Endothelial cell (in vitro differentiated cells): ENCODE measurements at regions not wholly inside any gene's neighbourhood (a gene's known extent, or its start where the extent isn't known, plus 50 kb on each side); places are given as distances from the start of the nearest gene placed in this dataset.

Experiments
- DNase-seq: peaks from one replicate; pipeline ENCODE4 v3.0.0; 2021; ENCODE audit warnings: low spot score
- H3K27ac Mint-ChIP-seq: one replicate; pipeline ENCODE4 v1.8.0; 2021; ENCODE audit warnings: mixed read lengths, inconsistent platforms; ENCODE audit not compliant: unreplicated experiment
- H3K27me3 Mint-ChIP-seq: one replicate; pipeline ENCODE4 v1.8.0; 2021; ENCODE audit warnings: mild to moderate bottlenecking, moderate library complexity, mixed read lengths, inconsistent platforms; ENCODE audit not compliant: unreplicated experiment
- H3K36me3 Mint-ChIP-seq: one replicate; pipeline ENCODE4 v1.8.0; 2021; ENCODE audit warnings: mild to moderate bottlenecking, low read depth, mixed read lengths, inconsistent platforms; ENCODE audit not compliant: unreplicated experiment
- H3K4me1 Mint-ChIP-seq: one replicate; pipeline ENCODE4 v1.8.0; 2021; ENCODE audit warnings: mild to moderate bottlenecking, mixed read lengths, inconsistent platforms; ENCODE audit not compliant: unreplicated experiment
- H3K4me3 Mint-ChIP-seq: one replicate; pipeline ENCODE4 v1.8.0; 2021; ENCODE audit warnings: mild to moderate bottlenecking, mixed read lengths, inconsistent platforms; ENCODE audit not compliant: unreplicated experiment
- H3K9me3 Mint-ChIP-seq: one replicate; pipeline ENCODE4 v1.8.0; 2021; ENCODE audit warnings: mixed read lengths, inconsistent platforms; ENCODE audit not compliant: unreplicated experiment
- CTCF ChIP-seq: fragments of 200-600 bp; sonication (generic); IDR thresholded peaks from one replicate; pipeline ENCODE4 v1.5.0; 2021; ENCODE audit warnings: antibody characterized with exemption; ENCODE audit not compliant: unreplicated experiment

GRCh38 chr9:81489046-81489445 is 200.3 kb downstream of the TLE1 start:
- Mint-ChIP-seq H3K36me3 (no peaks in the 10 kb centered on the region), H3K27ac (no peak overlapping the region), H3K4me1 (peaks cover 3% of the 10 kb centered on the region), H3K4me3 (no peak overlapping the region), H3K27me3 (no peaks in the 10 kb centered on the region), H3K9me3 (no peaks in the 10 kb centered on the region)
- TF ChIP-seq CTCF = no peak
- no peak for DNase-seq

GRCh38 chr9:81480828-81481604 is 208.3 kb downstream of the TLE1 start:
- Mint-ChIP-seq H3K9me3 (no peaks in the 10 kb centered on the region), H3K4me3 (no peak overlapping the region), H3K27ac (no peak overlapping the region), H3K27me3 (no peaks in the 10 kb centered on the region), H3K4me1 (no peaks in the 10 kb centered on the region), H3K36me3 (no peaks in the 10 kb centered on the region)
- DNase-seq = no peak
- TF ChIP-seq CTCF = no peak

- no peaks in the 10 kb centered on the region for H3K27me3 Mint-ChIP-seq
- TF ChIP-seq CTCF = no peak
- H3K9me3 Mint-ChIP-seq = no peaks in the 10 kb centered on the region
- DNase-seq = no peak
- no peaks in the 10 kb centered on the region for H3K36me3 Mint-ChIP-seq
- no peak overlapping the region for H3K4me3 Mint-ChIP-seq
- H3K4me1 Mint-ChIP-seq = no peaks in the 10 kb centered on the region
- H3K27ac Mint-ChIP-seq = no peak overlapping the region
Measured at GRCh38 chr9:81479573-81479972, 209.8 kb downstream of the TLE1 start.

GRCh38 chr9:81477669-81478068 is 211.7 kb downstream of the TLE1 start:
- TF ChIP-seq CTCF = no peak
- no peak overlapping the region for H3K27ac Mint-ChIP-seq
- no peaks in the 10 kb centered on the region for H3K9me3 Mint-ChIP-seq
- no peak overlapping the region for H3K4me3 Mint-ChIP-seq
- H3K4me1 Mint-ChIP-seq = no peaks in the 10 kb centered on the region
- no peak for DNase-seq
- H3K36me3 Mint-ChIP-seq = no peaks in the 10 kb centered on the region
- H3K27me3 Mint-ChIP-seq = no peaks in the 10 kb centered on the region

GRCh38 chr9:81476813-81477490 is 212.4 kb downstream of the TLE1 start:
- Mint-ChIP-seq H3K9me3 (no peaks in the 10 kb centered on the region), H3K27ac (no peak overlapping the region), H3K27me3 (no peaks in the 10 kb centered on the region), H3K36me3 (no peaks in the 10 kb centered on the region), H3K4me3 (no peak overlapping the region), H3K4me1 (no peaks in the 10 kb centered on the region)
- no peak for TF ChIP-seq CTCF
- no peak for DNase-seq
